ENCODE measurements at regions not wholly inside any gene's neighbourhood (a gene's known extent, or its start where the extent isn't known, plus 50 kb on each side); places are given as distances from the start of the nearest gene placed in this dataset.

GRCh38 chr6:40910260-40910893 lies 128.6 kb downstream of the UNC5CL start:
- DNase-seq (ENCODE audit: low read depth in 2 of 3, low spot score in 2 of 3) = no peak

- no peak for DNase-seq (ENCODE audit: low read depth in 2 of 3, low spot score in 2 of 3)
Observed at GRCh38 chr6:40909811-40910210, 129.2 kb downstream of the UNC5CL start.

- no peak for DNase-seq (ENCODE audit: low read depth in 2 of 3, low spot score in 2 of 3)
Observed at GRCh38 chr6:40907198-40907701, 131.8 kb downstream of the UNC5CL start.

GRCh38 chr6:40906759-40907158 lies 132.3 kb downstream of the UNC5CL start:
- DNase-seq (ENCODE audit: low read depth in 2 of 3, low spot score in 2 of 3) = no peak

GRCh38 chr6:40904583-40905194 lies 134.3 kb downstream of the UNC5CL start:
- DNase-seq (ENCODE audit: low read depth in 2 of 3, low spot score in 2 of 3) = no peak

- DNase-seq (ENCODE audit: low read depth in 2 of 3, low spot score in 2 of 3) = no peak
Observed at GRCh38 chr6:40903456-40903855, 135.6 kb downstream of the UNC5CL start.

GRCh38 chr6:40901322-40902055 lies 137.5 kb downstream of the UNC5CL start:
- no peak for DNase-seq (ENCODE audit: low read depth in 2 of 3, low spot score in 2 of 3)

- no peak for DNase-seq (ENCODE audit: low read depth in 2 of 3, low spot score in 2 of 3)
Observed at GRCh38 chr6:40900791-40901190, 138.2 kb downstream of the UNC5CL start.

- no peak for DNase-seq (ENCODE audit: low read depth in 2 of 3, low spot score in 2 of 3)
Observed at GRCh38 chr6:40899684-40900155, 139.3 kb downstream of the UNC5CL start.

GRCh38 chr6:40898073-40898472 lies 140.9 kb downstream of the UNC5CL start:
- no peak for DNase-seq (ENCODE audit: low read depth in 2 of 3, low spot score in 2 of 3)

- no peak for DNase-seq (ENCODE audit: low read depth in 2 of 3, low spot score in 2 of 3)
Observed at GRCh38 chr6:40897390-40898003, 141.5 kb downstream of the UNC5CL start.

- DNase-seq (ENCODE audit: low read depth in 2 of 3, low spot score in 2 of 3) = no peak
Observed at GRCh38 chr6:40896696-40897095, 142.3 kb downstream of the UNC5CL start.

- no peak for DNase-seq (ENCODE audit: low read depth in 2 of 3, low spot score in 2 of 3)
Observed at GRCh38 chr6:40894962-40895799, 143.8 kb downstream of the UNC5CL start.

GRCh38 chr6:40893021-40893420 lies 146.0 kb downstream of the UNC5CL start:
- no peak for DNase-seq (ENCODE audit: low read depth in 2 of 3, low spot score in 2 of 3)

- DNase-seq (ENCODE audit: low read depth in 2 of 3, low spot score in 2 of 3) = no peak
Observed at GRCh38 chr6:40892223-40892622, 146.8 kb downstream of the UNC5CL start.

- DNase-seq (ENCODE audit: low read depth in 2 of 3, low spot score in 2 of 3) = no peak
Observed at GRCh38 chr6:40891686-40892085, 147.3 kb downstream of the UNC5CL start.

GRCh38 chr6:40891131-40891530 lies 147.9 kb downstream of the UNC5CL start:
- DNase-seq (ENCODE audit: low read depth in 2 of 3, low spot score in 2 of 3) = no peak

GRCh38 chr6:40889137-40889832 lies 149.7 kb downstream of the UNC5CL start:
- no peak for DNase-seq (ENCODE audit: low read depth in 2 of 3, low spot score in 2 of 3)

GRCh38 chr6:40888456-40888990 lies 150.5 kb downstream of the UNC5CL start:
- DNase-seq (ENCODE audit: low read depth in 2 of 3, low spot score in 2 of 3) = no peak

GRCh38 chr6:40887792-40888340 lies 151.2 kb downstream of the UNC5CL start:
- DNase-seq (ENCODE audit: low read depth in 2 of 3, low spot score in 2 of 3) = no peak
